ENCODE measurements at regions not wholly inside any gene's neighbourhood (a gene's known extent, or its start where the extent isn't known, plus 50 kb on each side); places are given as distances from the start of the nearest gene placed in this dataset.
"Not testable (repeated sequence)": the region's sequence is repeated elsewhere in the genome, so short reads cannot be mapped to it uniquely, and the experiment has no call there.

- Mint-ChIP-seq H3K9me3 (peaks cover 51% of the 10 kb centered on the region), H3K4me1 (ENCODE audit: low read depth) (no peaks in the 10 kb centered on the region), H3K36me3 (ENCODE audit: low read depth) (no peaks in the 10 kb centered on the region), H3K27ac (no peak overlapping the region), H3K4me3 (no peak overlapping the region), H3K27me3 (ENCODE audit: insufficient read depth) (no peaks in the 10 kb centered on the region)
- TF ChIP-seq CTCF (IDR thresholded peaks at IDR 0.05) = no peak
- no peak for DNase-seq
These were observed 429.7 kb downstream of the C12orf50 start for GRCh38 chr12:87599459-87599858.

DNA sequence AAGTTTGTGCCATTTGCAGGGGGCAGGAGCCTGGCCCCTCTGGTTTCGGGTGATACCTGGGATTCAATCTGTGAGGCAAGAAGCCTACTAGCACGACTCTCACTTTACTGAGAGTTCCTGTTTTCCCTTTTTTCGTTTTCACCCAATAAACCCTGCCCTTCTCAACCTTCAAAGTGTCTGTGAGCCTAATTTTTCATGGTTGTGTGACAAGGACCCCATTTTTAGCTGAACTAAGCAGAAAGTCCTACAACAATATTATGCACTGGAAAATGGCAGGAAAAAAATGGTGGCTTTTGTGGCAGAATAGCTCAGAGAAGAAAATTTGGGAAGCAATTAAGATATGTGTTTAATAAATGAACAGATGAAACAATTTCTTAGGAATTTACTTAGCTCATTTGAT is 432.1 kb downstream of the C12orf50 start:
- DNase-seq = no peak
- H3K27ac Mint-ChIP-seq = no peak overlapping the region
- H3K4me3 Mint-ChIP-seq = no peak overlapping the region
- peaks cover 38% of the 10 kb centered on the region for H3K9me3 Mint-ChIP-seq
- no peaks in the 10 kb centered on the region for H3K4me1 Mint-ChIP-seq (ENCODE audit: low read depth)
- no peaks in the 10 kb centered on the region for H3K36me3 Mint-ChIP-seq (ENCODE audit: low read depth)
- no peak for TF ChIP-seq CTCF (IDR thresholded peaks at IDR 0.05)
- H3K27me3 Mint-ChIP-seq (ENCODE audit: insufficient read depth) = no peaks in the 10 kb centered on the region

DNA sequence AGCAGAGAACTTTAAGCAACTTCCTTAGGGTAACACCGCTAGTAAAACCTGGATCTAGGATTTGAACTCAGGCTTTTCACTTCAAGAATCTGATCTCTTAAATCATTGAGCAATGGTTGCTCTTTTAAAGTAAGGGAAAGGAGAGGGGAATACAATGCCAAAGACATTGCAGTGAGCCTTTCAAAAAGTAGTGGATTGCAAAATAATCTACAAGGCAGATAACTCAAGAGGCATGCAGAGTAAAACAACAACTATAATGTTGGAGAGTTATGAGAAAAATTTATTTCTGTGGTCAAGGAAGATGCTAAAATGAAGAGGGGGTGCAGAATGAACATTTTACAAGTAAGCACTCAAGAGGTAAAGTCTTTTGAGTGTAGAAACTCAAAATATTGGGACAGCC is 432.6 kb downstream of the C12orf50 start:
- H3K4me3 Mint-ChIP-seq = no peak overlapping the region
- H3K27me3 Mint-ChIP-seq (ENCODE audit: insufficient read depth) = no peaks in the 10 kb centered on the region
- H3K36me3 Mint-ChIP-seq (ENCODE audit: low read depth) = no peaks in the 10 kb centered on the region
- peaks cover 38% of the 10 kb centered on the region for H3K9me3 Mint-ChIP-seq
- no peak for DNase-seq
- no peak overlapping the region for H3K27ac Mint-ChIP-seq
- H3K4me1 Mint-ChIP-seq (ENCODE audit: low read depth) = no peaks in the 10 kb centered on the region
- TF ChIP-seq CTCF (IDR thresholded peaks at IDR 0.05) = no peak

DNA sequence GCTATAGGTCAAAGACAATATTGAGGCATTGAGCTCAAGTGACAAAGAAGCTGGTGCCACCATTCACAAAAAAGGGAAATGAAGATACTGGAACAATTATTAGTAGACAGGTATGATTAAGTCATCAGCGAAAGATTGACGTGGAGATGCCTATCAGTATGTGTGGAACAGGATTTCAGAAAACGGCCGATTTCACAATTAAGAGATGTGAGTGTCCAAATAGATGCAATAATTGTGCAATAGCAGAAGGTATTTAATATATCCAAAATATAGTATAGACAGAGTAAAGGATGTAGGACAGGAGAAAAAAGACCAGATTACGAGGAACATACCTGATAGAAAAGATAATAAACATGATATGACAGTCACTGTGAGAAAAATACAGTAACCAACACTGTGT is 433.1 kb downstream of the C12orf50 start:
- no peak for TF ChIP-seq CTCF (IDR thresholded peaks at IDR 0.05)
- Mint-ChIP-seq H3K9me3 (peaks cover 42% of the 10 kb centered on the region), H3K27me3 (ENCODE audit: insufficient read depth) (no peaks in the 10 kb centered on the region), H3K36me3 (ENCODE audit: low read depth) (no peaks in the 10 kb centered on the region), H3K4me1 (ENCODE audit: low read depth) (no peaks in the 10 kb centered on the region), H3K4me3 (no peak overlapping the region), H3K27ac (no peak overlapping the region)
- DNase-seq = no peak

DNA sequence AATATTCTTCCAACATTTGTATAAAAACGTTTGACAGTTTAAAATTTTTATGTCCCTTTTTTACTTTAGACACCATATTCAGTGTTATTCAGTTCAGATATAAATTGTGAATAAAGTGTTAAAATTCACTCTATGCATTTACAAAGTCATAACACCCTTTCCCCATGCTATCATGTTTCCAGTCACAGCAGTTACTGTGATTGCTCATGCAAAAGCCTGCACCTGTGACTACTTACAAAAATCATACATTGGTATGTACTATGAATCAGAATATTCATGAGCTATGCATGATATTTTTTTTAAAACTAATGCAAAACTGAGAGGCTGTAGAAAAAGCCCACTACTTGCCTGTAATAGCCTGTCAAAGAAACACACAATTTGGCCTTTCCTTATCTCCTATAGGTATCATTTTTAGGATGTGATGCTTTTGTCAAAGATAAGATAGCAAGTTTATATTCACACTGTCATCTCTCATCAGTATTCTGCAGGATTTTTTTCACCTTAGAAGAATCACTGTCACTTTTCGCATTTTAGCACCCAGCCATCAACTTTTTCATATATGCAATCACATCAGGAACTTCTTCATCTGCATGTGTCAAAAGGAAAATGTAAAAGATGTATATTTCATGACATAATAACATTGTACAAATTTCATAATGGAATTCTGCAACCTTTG is 443.2 kb downstream of the C12orf50 start:
- Mint-ChIP-seq H3K27ac (no peak overlapping the region), H3K4me1 (ENCODE audit: low read depth) (no peaks in the 10 kb centered on the region), H3K9me3 (peaks cover 25% of the 10 kb centered on the region), H3K36me3 (ENCODE audit: low read depth) (no peaks in the 10 kb centered on the region), H3K4me3 (no peak overlapping the region), H3K27me3 (ENCODE audit: insufficient read depth) (no peaks in the 10 kb centered on the region)
- DNase-seq = no peak
- TF ChIP-seq CTCF (IDR thresholded peaks at IDR 0.05) = no peak

DNA sequence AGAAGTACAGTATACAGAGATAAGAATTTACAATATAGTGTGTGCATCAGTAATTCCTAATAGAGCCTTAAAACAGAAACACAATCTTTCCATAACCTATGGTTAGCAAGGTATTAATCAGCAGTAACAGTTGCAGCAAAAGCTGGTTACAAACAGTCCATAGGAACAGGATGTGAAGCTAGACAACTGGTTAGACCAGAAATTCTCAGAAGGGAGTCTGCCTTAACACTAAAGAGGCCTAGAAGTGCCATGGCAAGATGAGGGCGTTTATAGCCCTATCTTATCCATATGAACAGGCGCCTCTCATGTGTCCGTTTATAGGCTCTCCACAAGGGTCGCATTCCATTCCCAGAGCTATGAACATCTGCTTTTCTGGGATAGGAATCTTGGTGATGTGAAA is 450.1 kb downstream of the C12orf50 start:
- H3K4me3 Mint-ChIP-seq; H3K36me3 Mint-ChIP-seq (ENCODE audit: low read depth); H3K27me3 Mint-ChIP-seq (ENCODE audit: insufficient read depth); H3K4me1 Mint-ChIP-seq (ENCODE audit: low read depth); DNase-seq; H3K27ac Mint-ChIP-seq: not testable (repeated sequence)
- H3K9me3 Mint-ChIP-seq = peaks cover 40% of the 10 kb centered on the region
